HepG2 (cell line): ENCODE measurements at regions not wholly inside any gene's neighbourhood (a gene's known extent, or its start where the extent isn't known, plus 50 kb on each side); places are given as distances from the start of the nearest gene placed in this dataset.

Experiments used
- AKAP8 ChIP-seq: sonication (generic); formaldehyde crosslinking; IDR thresholded peaks from 2 replicates; pipeline ENCODE4 v1.5.1; 2020; ENCODE audit warnings: mild to moderate bottlenecking, missing genetic modification reagents
- CCAR2 ChIP-seq: fragments of 200-400 bp; formaldehyde crosslinking; optimal IDR thresholded peaks from 2 replicates; pipeline ENCODE3; 2018; ENCODE audit warnings: low read depth, mild to moderate bottlenecking, low read length, moderate library complexity
- CTCF ChIP-seq: sonication (generic); formaldehyde crosslinking; IDR thresholded peaks from 2 replicates; pipeline ENCODE4 v1.5.0; 2020; ENCODE audit warnings: mild to moderate bottlenecking, missing genetic modification reagents, moderate library complexity
- HMG20A ChIP-seq: IDR thresholded peaks from 2 replicates; pipeline ENCODE4 v1.6.1; 2016; ENCODE audit warnings: borderline replicate concordance
- MED1 ChIP-seq: sonication (generic); formaldehyde crosslinking; IDR thresholded peaks from 2 replicates; pipeline ENCODE4 v1.4.0; 2020; ENCODE audit warnings: missing genetic modification reagents
- POLR2A ChIP-seq, 2 experiments: IDR thresholded peaks; 2 replicates each; pipeline ENCODE4 v1.6.1; 2011; ENCODE audit warnings: low read depth in 2 of 2, low read length in 2 of 2, mild to moderate bottlenecking in 1 of 2, moderate library complexity in 1 of 2; ENCODE audit not compliant: insufficient read depth in 1 of 2
- TBX3 ChIP-seq: fragments of 450-650 bp; IDR thresholded peaks from 2 replicates; pipeline ENCODE4 v1.6.1; 2017; ENCODE audit warnings: antibody characterized with exemption, mild to moderate bottlenecking, inconsistent platforms, borderline replicate concordance
- TCF7 ChIP-seq: sonication (generic); IDR thresholded peaks from 2 replicates; pipeline ENCODE4 v1.6.1; 2016; ENCODE audit warnings: antibody characterized with exemption, low read depth
- XRCC5 ChIP-seq: fragments of 200-400 bp; formaldehyde crosslinking; optimal IDR thresholded peaks from 2 replicates; pipeline ENCODE3; 2017; ENCODE audit warnings: mild to moderate bottlenecking, low read length
- ZFP36 ChIP-seq: fragments of 150-350 bp; IDR thresholded peaks from 2 replicates; pipeline ENCODE4 v1.6.1; 2018; ENCODE audit warnings: borderline replicate concordance, low read length, low read depth; ENCODE audit not compliant: partially characterized antibody
- ZNF326 ChIP-seq: sonication (generic); formaldehyde crosslinking; IDR thresholded peaks from 2 replicates; pipeline ENCODE4 v1.4.0; 2020; ENCODE audit warnings: missing genetic modification reagents, borderline replicate concordance
- ZSCAN5A ChIP-seq: sonication (generic); formaldehyde crosslinking; IDR thresholded peaks from 2 replicates; pipeline ENCODE4 v1.8.0; 2022; ENCODE audit warnings: mild to moderate bottlenecking, missing genetic modification reagents, borderline replicate concordance
- ZUFSP ChIP-seq: sonication (generic); formaldehyde crosslinking; IDR thresholded peaks from 2 replicates; pipeline ENCODE4 v1.9.0; 2021; ENCODE audit warnings: missing genetic modification reagents, mild to moderate bottlenecking, borderline replicate concordance

GRCh38 chr15:66844041-66844746 is 142.2 kb downstream of the SMAD6 start:
- no peak for TF ChIP-seq HMG20A (CRISPR knock-in tag)
- no peak for TF ChIP-seq CTCF
- no peak for TF ChIP-seq AKAP8 (CRISPR knock-in tag)
- no peak for TF ChIP-seq MED1
- no peak for TF ChIP-seq POLR2A (IDR thresholded peaks at IDR 0.05; ENCODE audit: insufficient read depth in 1 of 2, low read depth in 2 of 2, low read length in 2 of 2)
- no peak for TF ChIP-seq ZNF326 (CRISPR knock-in tag)
- TF ChIP-seq TCF7: no peak
- TF ChIP-seq ZSCAN5A (CRISPR knock-in tag): no peak
- TF ChIP-seq TBX3: no peak
- no peak for TF ChIP-seq XRCC5
- TF ChIP-seq ZUFSP: no peak
- TF ChIP-seq CCAR2: no peak
- no peak for TF ChIP-seq ZFP36
